ENCODE measurements at regions not wholly inside any gene's neighbourhood (a gene's known extent, or its start where the extent isn't known, plus 50 kb on each side); places are given as distances from the start of the nearest gene placed in this dataset.

GRCh38 chr10:111837086-111837485 is 346.5 kb downstream of the GPAM start:
- no peak for DNase-seq

- no peak for DNase-seq
Observed at GRCh38 chr10:111837985-111838384, 345.6 kb downstream of the GPAM start.

GRCh38 chr10:111840546-111840945 is 343.0 kb downstream of the GPAM start:
- DNase-seq, result no peak

- DNase-seq, result no peak
Observed at GRCh38 chr10:111852801-111853200, 330.8 kb downstream of the GPAM start.

- no peak for DNase-seq
Observed at GRCh38 chr10:111856631-111857030, 326.9 kb downstream of the GPAM start.

GRCh38 chr10:111865550-111865949 is 318.0 kb downstream of the GPAM start:
- no peak for DNase-seq

- no peak for DNase-seq
Observed at GRCh38 chr10:111871458-111871857, 312.1 kb downstream of the GPAM start.

GRCh38 chr10:111872591-111872990 is 311.0 kb downstream of the GPAM start:
- DNase-seq, result no peak

GRCh38 chr10:111873041-111873440 is 310.5 kb downstream of the GPAM start:
- DNase-seq, result no peak

GRCh38 chr10:111873621-111874135 is 309.9 kb downstream of the GPAM start:
- DNase-seq, result no peak

GRCh38 chr10:111874576-111874975 is 309.0 kb downstream of the GPAM start:
- no peak for DNase-seq

- DNase-seq, result no peak
Observed at GRCh38 chr10:111875725-111876124, 307.8 kb downstream of the GPAM start.

- DNase-seq, result no peak
Observed at GRCh38 chr10:111877258-111877657, 306.3 kb downstream of the GPAM start.

GRCh38 chr10:111879969-111880368 is 303.6 kb downstream of the GPAM start:
- DNase-seq, result no peak

GRCh38 chr10:111885046-111885445 is 298.5 kb downstream of the GPAM start:
- DNase-seq, result no peak

- DNase-seq, result no peak
Observed at GRCh38 chr10:111885919-111886318, 297.6 kb downstream of the GPAM start.

GRCh38 chr10:111887266-111887665 is 296.3 kb downstream of the GPAM start:
- DNase-seq, result no peak

- no peak for DNase-seq
Observed at GRCh38 chr10:111890046-111890445, 293.5 kb downstream of the GPAM start.

- no peak for DNase-seq
Observed at GRCh38 chr10:111916011-111916410, 267.6 kb downstream of the GPAM start.

- no peak for DNase-seq
Observed at GRCh38 chr10:111921821-111922220, 261.7 kb downstream of the GPAM start.

GRCh38 chr10:111923032-111923431 is 260.5 kb downstream of the GPAM start:
- DNase-seq, result no peak

- no peak for DNase-seq
Observed at GRCh38 chr10:111926286-111926685, 257.3 kb downstream of the GPAM start.

GRCh38 chr10:111933937-111934336 is 249.6 kb downstream of the GPAM start:
- DNase-seq, result no peak

GRCh38 chr10:111934931-111935330 is 248.6 kb downstream of the GPAM start:
- DNase-seq, result no peak

- DNase-seq, result no peak
Observed at GRCh38 chr10:111936143-111936542, 247.4 kb downstream of the GPAM start.

GRCh38 chr10:111944331-111944730 is 239.2 kb downstream of the GPAM start:
- no peak for DNase-seq
